Ishikawa (cell line): ENCODE measurements at regions not wholly inside any gene's neighbourhood (a gene's known extent, or its start where the extent isn't known, plus 50 kb on each side); places are given as distances from the start of the nearest gene placed in this dataset.

Experiments
- EP300 ChIP-seq: IDR thresholded peaks from 2 replicates; pipeline ENCODE4 v1.6.1; 2012; ENCODE audit warnings: borderline replicate concordance
- YY1 ChIP-seq: IDR thresholded peaks from 2 replicates; pipeline ENCODE4 v1.6.1; 2012; ENCODE audit warnings: low read depth

GRCh38 chr4:125428832-125429231, 114.1 kb downstream of the FAT4 start:
- no peak for TF ChIP-seq EP300
- no peak for TF ChIP-seq YY1
